ENCODE measurements at regions not wholly inside any gene's neighbourhood (a gene's known extent, or its start where the extent isn't known, plus 50 kb on each side); places are given as distances from the start of the nearest gene placed in this dataset.

- no peak for DNase-seq
These were observed 145.8 kb downstream of the DNAJB6 start for GRCh38 chr7:157482517-157483087.

GRCh38 chr7:157483515-157483914 lies 146.7 kb downstream of the DNAJB6 start:
- DNase-seq = no peak

DNA sequence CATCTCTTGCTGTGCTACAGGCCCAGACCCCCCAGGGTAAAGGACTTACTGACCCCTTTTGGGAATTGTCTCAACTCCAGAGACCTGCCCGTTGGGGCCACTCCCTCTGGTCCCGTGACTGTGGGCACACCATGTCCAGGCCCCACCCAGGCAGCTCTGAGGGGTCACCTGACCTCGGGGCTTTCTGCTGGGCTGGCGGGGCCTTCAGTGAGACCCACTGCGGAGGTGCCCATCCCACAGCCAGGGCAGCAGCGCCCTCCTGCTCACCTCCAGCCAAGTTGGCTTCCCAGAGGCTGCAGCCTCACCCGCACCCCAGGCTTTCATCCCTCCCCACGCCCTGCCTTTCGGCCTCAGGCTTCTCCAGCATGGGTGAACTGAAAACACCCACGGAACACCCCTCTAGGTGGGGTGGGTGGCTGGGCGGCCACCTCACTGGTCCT lies 147.2 kb downstream of the DNAJB6 start:
- no peak for DNase-seq

DNA sequence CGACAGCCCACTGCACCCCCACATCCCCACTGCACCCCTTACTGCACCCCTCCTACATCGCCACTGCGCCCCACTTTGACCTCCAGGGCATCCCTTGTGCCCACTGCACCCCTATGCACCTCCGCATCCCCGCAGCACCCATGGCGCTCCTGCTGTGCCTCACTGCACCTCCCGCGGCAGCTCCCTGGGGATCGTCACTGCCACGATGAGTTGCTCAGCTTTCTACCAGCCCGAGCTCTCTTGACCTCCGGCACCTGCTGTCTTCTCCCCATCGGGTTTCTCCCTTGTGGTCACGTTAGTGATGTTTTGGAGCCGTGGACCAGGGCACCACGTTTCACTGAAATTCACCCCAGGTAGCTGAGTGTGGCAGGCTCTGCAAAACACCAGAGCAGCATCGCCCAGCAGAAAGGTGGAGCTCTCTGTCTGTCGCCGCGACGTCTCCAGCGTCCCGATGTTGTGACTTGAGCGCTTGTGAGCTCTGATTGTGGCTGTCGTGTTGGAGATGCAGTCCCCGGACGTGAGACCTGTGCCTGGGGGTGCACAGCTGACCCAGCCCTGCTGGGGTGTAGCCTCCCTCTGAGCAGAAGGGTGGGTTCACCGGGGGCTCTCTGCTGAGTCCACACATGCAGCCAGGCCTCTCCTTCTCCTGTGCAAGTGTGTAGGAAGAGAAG lies 147.7 kb downstream of the DNAJB6 start:
- DNase-seq = no peak

DNA sequence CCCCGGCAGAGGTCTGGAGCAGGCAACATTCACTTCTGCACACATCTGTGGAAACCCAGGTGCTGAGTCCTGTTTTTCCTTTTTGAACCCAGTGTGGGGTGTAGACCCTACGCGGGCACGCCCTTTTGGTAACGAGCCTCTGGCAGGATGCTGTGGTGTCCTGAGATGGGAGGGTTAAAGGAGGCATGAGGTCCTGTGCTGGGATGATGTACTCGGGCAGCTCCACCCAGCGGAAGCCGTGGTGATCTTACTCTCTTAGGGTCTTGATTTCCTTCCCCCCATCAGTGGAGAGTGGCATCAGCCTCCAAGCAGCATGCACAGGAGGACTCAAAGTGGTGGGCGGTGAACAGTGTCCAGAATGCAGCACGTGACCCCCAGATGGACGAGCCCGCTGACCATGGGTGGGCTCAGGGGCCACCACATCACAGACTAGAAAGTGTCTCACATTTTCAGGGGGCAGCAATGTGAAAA lies 148.6 kb downstream of the DNAJB6 start:
- no peak for DNase-seq

DNA sequence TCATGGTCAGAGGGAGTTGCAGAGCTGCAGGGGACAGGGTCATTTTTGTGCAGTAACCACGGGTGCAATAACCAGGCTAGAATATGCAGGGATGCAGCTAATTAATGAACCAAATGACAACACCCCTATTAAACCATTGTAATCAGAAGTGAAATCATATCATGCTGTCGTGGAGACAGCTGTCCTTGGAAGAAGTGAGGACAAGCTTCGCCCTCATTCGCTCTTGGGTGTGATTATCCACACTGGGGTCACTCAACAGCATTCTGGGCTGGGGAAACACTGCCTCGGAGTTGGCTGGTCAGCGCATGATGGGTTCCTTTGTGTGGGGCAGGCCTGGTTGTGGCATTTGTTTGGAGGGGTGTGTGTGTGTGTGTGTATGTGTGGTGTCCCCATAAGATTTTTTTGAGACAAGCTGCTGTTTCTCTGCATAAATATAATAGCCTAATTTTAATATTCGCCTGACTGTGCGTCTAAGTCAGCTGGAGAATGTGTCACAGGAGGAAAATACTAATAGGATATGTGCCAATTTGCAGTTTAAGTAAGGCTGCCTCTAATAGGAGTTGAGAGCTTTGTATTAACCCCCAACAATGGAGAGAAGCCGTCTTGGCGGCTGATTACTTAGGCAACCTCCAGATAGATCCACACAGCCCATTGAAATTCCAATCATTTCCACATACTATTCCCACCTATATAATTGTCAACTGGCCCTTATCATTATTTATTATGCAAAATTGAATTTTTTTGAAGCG lies 149.4 kb downstream of the DNAJB6 start:
- no peak for DNase-seq

GRCh38 chr7:157487046-157487770 lies 150.4 kb downstream of the DNAJB6 start:
- DNase-seq = no peak

- no peak for DNase-seq
These were observed 151.5 kb downstream of the DNAJB6 start for GRCh38 chr7:157488281-157488680.

DNA sequence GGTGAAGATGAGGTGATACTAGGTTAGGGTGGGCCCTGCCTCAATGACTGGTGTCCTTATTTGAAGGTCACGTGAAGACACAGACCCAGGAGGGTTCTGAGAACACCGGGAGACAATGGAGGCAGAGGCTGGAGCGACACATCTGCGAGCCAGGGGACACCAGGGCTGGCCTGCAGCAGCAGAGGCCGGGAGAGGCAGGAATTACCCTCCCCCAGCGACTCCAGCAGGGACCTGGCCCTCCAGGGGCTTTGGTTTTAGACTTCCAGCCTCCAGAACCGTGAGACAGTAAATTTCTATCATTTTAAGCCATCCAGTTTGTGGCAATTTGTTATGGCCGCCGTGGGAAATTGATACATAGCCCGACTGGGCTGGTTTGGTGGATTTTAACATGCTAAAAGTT lies 152.2 kb downstream of the DNAJB6 start:
- no peak for DNase-seq

Measured in activated CD4-positive, CD25-positive, alpha-beta regulatory T cell treated with anti-CD3 and anti-CD28 coated beads, Interleukin-2, amount 50 U/mL, for 72 hours (primary cell).